ENCODE measurements at regions not wholly inside any gene's neighbourhood (a gene's known extent, or its start where the extent isn't known, plus 50 kb on each side); places are given as distances from the start of the nearest gene placed in this dataset.
A peak's percentile ranks its signal among the peaks of the same experiment; 100 is the strongest.
"Not testable (repeated sequence)": the region's sequence is repeated elsewhere in the genome, so short reads cannot be mapped to it uniquely, and the experiment has no call there.

- H3K36me3 Mint-ChIP-seq (ENCODE audit: low read depth); H3K27me3 Mint-ChIP-seq (ENCODE audit: low read depth, poor library complexity): not testable (repeated sequence)
Measured at GRCh38 chr15:30195355-30196008, 60.6 kb downstream of the GOLGA8T start.

GRCh38 chr15:30196009-30196375 lies 61.1 kb downstream of the GOLGA8T start:
- H3K27me3 Mint-ChIP-seq (ENCODE audit: low read depth, poor library complexity); H3K27ac Mint-ChIP-seq; H3K9me3 Mint-ChIP-seq; H3K36me3 Mint-ChIP-seq (ENCODE audit: low read depth); H3K4me1 Mint-ChIP-seq; H3K4me3 Mint-ChIP-seq: not testable (repeated sequence)
- peak; percentile 72 for DNase-seq

More at GRCh38 chr15:30195355-30196008, 60.6 kb downstream of the GOLGA8T start:
- H3K4me3 Mint-ChIP-seq, result peak overlapping the region; percentile 52
- H3K9me3 Mint-ChIP-seq, H3K27ac Mint-ChIP-seq, H3K4me1 Mint-ChIP-seq: not testable (repeated sequence)
- peak; percentile 87 for DNase-seq

- not testable (repeated sequence) for H3K36me3 Mint-ChIP-seq (ENCODE audit: low read depth); DNase-seq; H3K4me1 Mint-ChIP-seq; H3K27ac Mint-ChIP-seq; H3K9me3 Mint-ChIP-seq; H3K27me3 Mint-ChIP-seq (ENCODE audit: low read depth, poor library complexity)
- H3K4me3 Mint-ChIP-seq, result peak overlapping the region; percentile 84
Measured at GRCh38 chr15:30196769-30197168, 61.9 kb downstream of the GOLGA8T start.

- H3K36me3 Mint-ChIP-seq (ENCODE audit: low read depth); H3K27ac Mint-ChIP-seq; H3K9me3 Mint-ChIP-seq; H3K4me1 Mint-ChIP-seq; H3K27me3 Mint-ChIP-seq (ENCODE audit: low read depth, poor library complexity); DNase-seq; H3K4me3 Mint-ChIP-seq: not testable (repeated sequence)
Measured at GRCh38 chr15:30201517-30201916, 66.7 kb downstream of the GOLGA8T start.

DNA sequence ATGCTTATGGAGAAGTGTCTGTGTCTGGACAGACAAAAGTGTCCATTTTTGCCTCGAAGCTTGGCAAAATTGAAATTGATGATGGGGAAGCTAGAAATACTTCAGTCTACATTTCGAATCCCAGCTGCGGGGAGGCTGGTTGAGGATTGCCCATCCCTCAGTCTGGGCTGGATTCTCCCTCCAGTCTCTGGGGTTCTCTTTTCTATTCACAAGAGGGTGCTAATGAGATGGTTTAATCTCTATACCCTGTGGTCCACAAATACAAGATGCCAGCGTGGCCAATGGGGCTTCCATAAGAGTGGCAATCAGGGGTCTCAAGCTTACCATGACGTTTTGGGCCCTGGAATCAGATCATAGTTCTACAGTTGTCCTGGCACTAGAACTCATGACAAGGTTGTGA lies 78.9 kb downstream of the GOLGA8T start:
- not testable (repeated sequence) for H3K4me1 Mint-ChIP-seq; DNase-seq; H3K36me3 Mint-ChIP-seq (ENCODE audit: low read depth); H3K4me3 Mint-ChIP-seq; H3K9me3 Mint-ChIP-seq; H3K27ac Mint-ChIP-seq; H3K27me3 Mint-ChIP-seq (ENCODE audit: low read depth, poor library complexity)

DNA sequence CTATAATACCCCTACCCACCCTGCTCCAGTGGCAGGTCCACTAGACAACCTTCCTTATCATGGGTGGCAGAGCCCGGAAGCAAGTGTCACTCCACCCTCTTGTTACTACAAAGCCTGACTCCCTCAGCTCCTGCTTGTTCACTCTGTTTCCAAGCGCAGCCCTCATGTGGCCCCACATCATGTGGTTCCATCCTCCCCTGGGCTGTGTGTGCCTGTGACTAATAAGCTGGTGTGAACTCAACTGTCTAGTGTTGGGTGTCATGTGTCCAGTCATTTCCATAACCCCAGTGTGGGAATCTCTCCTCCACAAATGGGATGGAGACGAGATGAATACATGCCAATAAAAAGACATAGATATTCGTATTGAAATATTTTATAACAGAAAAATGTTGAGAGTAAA lies 87.0 kb downstream of the GOLGA8T start:
- H3K4me1 Mint-ChIP-seq; H3K9me3 Mint-ChIP-seq; H3K27ac Mint-ChIP-seq; H3K4me3 Mint-ChIP-seq; H3K27me3 Mint-ChIP-seq (ENCODE audit: low read depth, poor library complexity); DNase-seq; H3K36me3 Mint-ChIP-seq (ENCODE audit: low read depth): not testable (repeated sequence)

GRCh38 chr15:30222798-30223591 lies 88.1 kb downstream of the GOLGA8T start:
- DNase-seq; H3K4me1 Mint-ChIP-seq; H3K4me3 Mint-ChIP-seq; H3K27me3 Mint-ChIP-seq (ENCODE audit: low read depth, poor library complexity); H3K9me3 Mint-ChIP-seq; H3K36me3 Mint-ChIP-seq (ENCODE audit: low read depth); H3K27ac Mint-ChIP-seq: not testable (repeated sequence)

DNA sequence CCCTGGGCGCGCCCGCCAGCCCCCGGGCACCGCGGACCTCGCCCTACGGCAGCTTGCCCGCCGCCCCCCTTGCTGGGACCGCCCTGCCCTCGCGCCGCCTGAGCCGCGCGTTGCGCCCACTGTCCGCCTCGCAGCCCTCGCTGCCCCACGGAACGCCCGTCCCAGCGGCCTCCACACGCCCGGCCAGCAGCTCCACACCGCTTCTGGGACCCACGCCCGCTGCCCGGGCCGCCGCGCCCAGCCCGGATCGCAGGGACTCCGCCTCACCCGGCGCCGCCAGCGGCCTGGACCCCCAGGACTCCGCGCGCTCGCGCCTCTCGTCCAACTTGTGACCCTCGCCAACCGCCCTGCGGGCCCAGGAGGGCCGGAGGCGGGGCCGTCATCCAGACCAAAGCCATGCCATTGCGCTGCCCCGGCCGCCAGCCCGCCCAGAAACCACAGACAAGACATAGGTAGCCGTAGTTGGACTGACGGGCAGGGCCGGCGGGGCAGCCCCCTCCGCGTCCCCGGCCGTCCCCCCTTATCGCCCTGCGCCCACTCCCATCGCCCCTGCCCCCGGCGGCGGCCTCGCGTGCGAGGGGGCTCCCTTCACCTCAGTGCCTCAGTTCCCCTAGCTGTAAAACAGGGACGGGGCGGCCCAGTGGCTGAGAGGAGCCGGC lies 90.5 kb downstream of the GOLGA8T start:
- not testable (repeated sequence) for H3K36me3 Mint-ChIP-seq (ENCODE audit: low read depth); H3K9me3 Mint-ChIP-seq; H3K27me3 Mint-ChIP-seq (ENCODE audit: low read depth, poor library complexity); H3K4me1 Mint-ChIP-seq; DNase-seq; H3K27ac Mint-ChIP-seq; H3K4me3 Mint-ChIP-seq

- H3K4me1 Mint-ChIP-seq; DNase-seq; H3K27ac Mint-ChIP-seq; H3K4me3 Mint-ChIP-seq; H3K36me3 Mint-ChIP-seq (ENCODE audit: low read depth); H3K9me3 Mint-ChIP-seq; H3K27me3 Mint-ChIP-seq (ENCODE audit: low read depth, poor library complexity): not testable (repeated sequence)
Measured at GRCh38 chr15:30261432-30262141, 126.7 kb downstream of the GOLGA8T start.

- H3K4me3 Mint-ChIP-seq; H3K27ac Mint-ChIP-seq; H3K9me3 Mint-ChIP-seq; H3K4me1 Mint-ChIP-seq; DNase-seq; H3K36me3 Mint-ChIP-seq (ENCODE audit: low read depth); H3K27me3 Mint-ChIP-seq (ENCODE audit: low read depth, poor library complexity): not testable (repeated sequence)
Measured at GRCh38 chr15:30262142-30262460, 127.2 kb downstream of the GOLGA8T start.

DNA sequence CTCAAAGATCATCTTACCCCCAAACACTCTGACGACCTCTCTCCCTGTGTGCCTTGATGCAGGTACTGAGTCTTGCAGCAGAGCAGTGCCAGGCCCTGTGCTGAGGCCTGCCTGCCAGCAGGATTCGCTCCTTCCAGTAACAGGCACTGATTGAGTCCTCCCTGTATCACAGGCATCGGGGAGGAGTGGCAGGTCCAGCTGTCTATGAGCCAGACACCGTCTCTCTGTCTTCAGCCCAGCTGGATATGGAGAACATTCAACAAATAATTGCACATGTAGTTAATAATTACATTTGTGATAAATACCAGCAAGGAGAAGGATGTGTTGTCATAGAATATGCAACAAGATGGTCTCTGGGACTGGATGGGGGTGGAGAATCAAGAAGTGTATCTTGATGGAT lies 129.1 kb downstream of the GOLGA8T start:
- not testable (repeated sequence) for H3K27ac Mint-ChIP-seq; H3K36me3 Mint-ChIP-seq (ENCODE audit: low read depth); H3K27me3 Mint-ChIP-seq (ENCODE audit: low read depth, poor library complexity); DNase-seq; H3K4me1 Mint-ChIP-seq; H3K9me3 Mint-ChIP-seq; H3K4me3 Mint-ChIP-seq

- not testable (repeated sequence) for H3K27me3 Mint-ChIP-seq (ENCODE audit: low read depth, poor library complexity); DNase-seq; H3K4me3 Mint-ChIP-seq; H3K36me3 Mint-ChIP-seq (ENCODE audit: low read depth); H3K4me1 Mint-ChIP-seq; H3K9me3 Mint-ChIP-seq; H3K27ac Mint-ChIP-seq
Measured at GRCh38 chr15:30295150-30295844, 98.0 kb downstream of the CHRFAM7A start.

DNA sequence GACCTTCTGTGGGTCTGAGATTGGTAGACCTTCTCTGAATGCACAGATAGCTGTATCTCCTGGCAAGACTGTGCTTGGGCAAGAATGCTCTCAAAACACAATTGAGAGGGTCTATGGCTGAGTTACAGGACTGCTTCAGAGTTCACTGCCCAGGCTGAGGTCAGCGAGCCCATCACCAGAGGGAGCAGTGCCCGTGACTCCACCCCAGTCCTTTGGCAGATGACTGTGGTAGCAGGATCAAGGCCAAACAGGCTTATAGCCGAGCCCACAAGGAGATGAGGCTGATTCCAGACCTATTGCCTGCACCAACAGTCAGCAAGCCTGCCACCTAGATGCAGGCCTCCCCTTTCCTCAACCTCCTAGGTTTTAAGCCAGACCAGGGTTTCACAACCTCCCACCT lies 89.4 kb downstream of the CHRFAM7A start:
- not testable (repeated sequence) for DNase-seq; H3K27ac Mint-ChIP-seq; H3K9me3 Mint-ChIP-seq; H3K4me3 Mint-ChIP-seq; H3K36me3 Mint-ChIP-seq (ENCODE audit: low read depth); H3K4me1 Mint-ChIP-seq; H3K27me3 Mint-ChIP-seq (ENCODE audit: low read depth, poor library complexity)

All from nephron progenitor cell (in vitro differentiated cells).